Endothelial cell (in vitro differentiated cells): ENCODE measurements at regions not wholly inside any gene's neighbourhood (a gene's known extent, or its start where the extent isn't known, plus 50 kb on each side); places are given as distances from the start of the nearest gene placed in this dataset.
A peak's percentile ranks its signal among the peaks of the same experiment; 100 is the strongest.
"Not testable (repeated sequence)": the region's sequence is repeated elsewhere in the genome, so short reads cannot be mapped to it uniquely, and the experiment has no call there.

Experiments used
- DNase-seq: peaks from one replicate; pipeline ENCODE4 v3.0.0; 2021; ENCODE audit warnings: low spot score
- H3K27ac Mint-ChIP-seq: one replicate; pipeline ENCODE4 v1.8.0; 2021; ENCODE audit warnings: mixed read lengths, inconsistent platforms; ENCODE audit not compliant: unreplicated experiment
- H3K27me3 Mint-ChIP-seq: one replicate; pipeline ENCODE4 v1.8.0; 2021; ENCODE audit warnings: mild to moderate bottlenecking, moderate library complexity, mixed read lengths, inconsistent platforms; ENCODE audit not compliant: unreplicated experiment
- H3K36me3 Mint-ChIP-seq: one replicate; pipeline ENCODE4 v1.8.0; 2021; ENCODE audit warnings: mild to moderate bottlenecking, low read depth, mixed read lengths, inconsistent platforms; ENCODE audit not compliant: unreplicated experiment
- H3K4me1 Mint-ChIP-seq: one replicate; pipeline ENCODE4 v1.8.0; 2021; ENCODE audit warnings: mild to moderate bottlenecking, mixed read lengths, inconsistent platforms; ENCODE audit not compliant: unreplicated experiment
- H3K4me3 Mint-ChIP-seq: one replicate; pipeline ENCODE4 v1.8.0; 2021; ENCODE audit warnings: mild to moderate bottlenecking, mixed read lengths, inconsistent platforms; ENCODE audit not compliant: unreplicated experiment
- H3K9me3 Mint-ChIP-seq: one replicate; pipeline ENCODE4 v1.8.0; 2021; ENCODE audit warnings: mixed read lengths, inconsistent platforms; ENCODE audit not compliant: unreplicated experiment
- TF ChIP-seq, protein P1 (sequence below): fragments of 200-600 bp; sonication (generic); IDR thresholded peaks from one replicate; pipeline ENCODE4 v1.5.0; 2021; ENCODE audit warnings: antibody characterized with exemption; ENCODE audit not compliant: unreplicated experiment

DNA sequence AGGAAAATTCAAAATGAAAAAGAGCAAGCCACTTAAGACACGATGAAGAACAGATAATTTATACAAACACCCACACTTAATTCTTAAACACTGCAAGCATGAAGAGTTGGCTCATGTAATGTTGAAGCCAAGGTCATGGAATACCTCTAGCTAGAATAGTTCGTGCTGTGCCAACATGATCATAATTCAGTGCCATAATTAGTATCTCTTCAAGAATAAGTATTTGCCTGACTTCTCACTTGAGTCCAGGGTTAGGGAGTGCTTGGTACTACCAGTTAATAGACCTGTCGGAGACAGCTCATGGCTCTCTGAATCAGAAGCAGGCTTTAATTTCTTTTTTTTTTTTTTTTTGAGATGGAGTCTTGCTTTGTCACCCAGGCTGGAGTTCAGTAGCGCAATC lies 206.3 kb downstream of the UNC5CL start:
- no peak overlapping the region for H3K27ac Mint-ChIP-seq
- TF ChIP-seq, protein P1, sequence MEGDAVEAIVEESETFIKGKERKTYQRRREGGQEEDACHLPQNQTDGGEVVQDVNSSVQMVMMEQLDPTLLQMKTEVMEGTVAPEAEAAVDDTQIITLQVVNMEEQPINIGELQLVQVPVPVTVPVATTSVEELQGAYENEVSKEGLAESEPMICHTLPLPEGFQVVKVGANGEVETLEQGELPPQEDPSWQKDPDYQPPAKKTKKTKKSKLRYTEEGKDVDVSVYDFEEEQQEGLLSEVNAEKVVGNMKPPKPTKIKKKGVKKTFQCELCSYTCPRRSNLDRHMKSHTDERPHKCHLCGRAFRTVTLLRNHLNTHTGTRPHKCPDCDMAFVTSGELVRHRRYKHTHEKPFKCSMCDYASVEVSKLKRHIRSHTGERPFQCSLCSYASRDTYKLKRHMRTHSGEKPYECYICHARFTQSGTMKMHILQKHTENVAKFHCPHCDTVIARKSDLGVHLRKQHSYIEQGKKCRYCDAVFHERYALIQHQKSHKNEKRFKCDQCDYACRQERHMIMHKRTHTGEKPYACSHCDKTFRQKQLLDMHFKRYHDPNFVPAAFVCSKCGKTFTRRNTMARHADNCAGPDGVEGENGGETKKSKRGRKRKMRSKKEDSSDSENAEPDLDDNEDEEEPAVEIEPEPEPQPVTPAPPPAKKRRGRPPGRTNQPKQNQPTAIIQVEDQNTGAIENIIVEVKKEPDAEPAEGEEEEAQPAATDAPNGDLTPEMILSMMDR: no peak

DNA sequence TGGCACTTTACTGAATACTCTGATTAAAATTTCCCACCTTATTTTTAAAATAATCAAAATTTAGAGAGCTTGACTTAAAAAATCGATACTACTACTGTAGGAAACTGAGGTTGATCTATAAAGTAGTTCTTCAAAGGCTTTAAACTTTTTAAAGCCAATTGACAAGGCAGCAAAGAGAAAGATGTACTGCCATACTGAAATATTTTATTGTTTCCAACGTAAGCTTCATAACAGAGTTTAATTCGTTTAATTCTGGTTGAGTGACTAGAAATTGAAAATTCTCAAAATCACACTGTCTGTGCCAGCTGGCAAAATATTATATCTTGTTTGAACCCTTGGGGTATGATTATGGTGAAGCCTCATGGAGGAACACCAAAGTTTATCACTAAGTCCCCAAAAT lies 207.6 kb downstream of the UNC5CL start:
- Mint-ChIP-seq H3K36me3 (no peaks in the 10 kb centered on the region), H3K27me3 (no peaks in the 10 kb centered on the region), H3K9me3 (no peaks in the 10 kb centered on the region), H3K4me3 (no peak overlapping the region), H3K27ac (no peak overlapping the region), H3K4me1 (no peaks in the 10 kb centered on the region)
- no peak for DNase-seq
- TF ChIP-seq, protein P1: no peak

More for the DNA sequence above, 206.3 kb downstream of the UNC5CL start:
- DNase-seq: no peak
- Mint-ChIP-seq H3K27me3 (no peaks in the 10 kb centered on the region), H3K4me1 (no peaks in the 10 kb centered on the region), H3K36me3 (no peaks in the 10 kb centered on the region), H3K4me3 (no peak overlapping the region), H3K9me3 (no peaks in the 10 kb centered on the region)

DNA sequence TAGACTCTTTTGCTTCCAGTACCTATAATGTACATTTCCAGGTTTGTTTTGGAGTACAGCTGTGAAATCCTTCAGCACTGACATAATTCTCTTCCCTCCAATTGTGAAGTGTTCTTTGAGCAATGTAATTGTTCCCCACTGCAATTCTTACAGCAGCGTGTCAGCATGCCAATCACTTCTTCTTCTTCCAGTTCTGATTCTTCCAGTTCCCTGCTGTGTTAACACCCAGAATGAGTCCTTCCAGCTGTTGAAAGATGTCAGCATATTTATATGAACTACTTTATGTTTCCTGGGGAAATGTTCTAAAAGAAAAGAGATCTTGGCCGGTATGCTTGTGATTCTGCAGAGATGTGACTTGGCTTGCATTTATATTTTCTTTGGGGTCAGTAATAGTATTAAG lies 213.9 kb downstream of the UNC5CL start:
- no peak for DNase-seq
- Mint-ChIP-seq H3K27me3 (peaks cover 2% of the 10 kb centered on the region), H3K4me3 (no peak overlapping the region), H3K36me3 (no peaks in the 10 kb centered on the region), H3K9me3 (no peaks in the 10 kb centered on the region), H3K27ac (no peak overlapping the region), H3K4me1 (no peaks in the 10 kb centered on the region)
- TF ChIP-seq, protein P1: no peak

DNA sequence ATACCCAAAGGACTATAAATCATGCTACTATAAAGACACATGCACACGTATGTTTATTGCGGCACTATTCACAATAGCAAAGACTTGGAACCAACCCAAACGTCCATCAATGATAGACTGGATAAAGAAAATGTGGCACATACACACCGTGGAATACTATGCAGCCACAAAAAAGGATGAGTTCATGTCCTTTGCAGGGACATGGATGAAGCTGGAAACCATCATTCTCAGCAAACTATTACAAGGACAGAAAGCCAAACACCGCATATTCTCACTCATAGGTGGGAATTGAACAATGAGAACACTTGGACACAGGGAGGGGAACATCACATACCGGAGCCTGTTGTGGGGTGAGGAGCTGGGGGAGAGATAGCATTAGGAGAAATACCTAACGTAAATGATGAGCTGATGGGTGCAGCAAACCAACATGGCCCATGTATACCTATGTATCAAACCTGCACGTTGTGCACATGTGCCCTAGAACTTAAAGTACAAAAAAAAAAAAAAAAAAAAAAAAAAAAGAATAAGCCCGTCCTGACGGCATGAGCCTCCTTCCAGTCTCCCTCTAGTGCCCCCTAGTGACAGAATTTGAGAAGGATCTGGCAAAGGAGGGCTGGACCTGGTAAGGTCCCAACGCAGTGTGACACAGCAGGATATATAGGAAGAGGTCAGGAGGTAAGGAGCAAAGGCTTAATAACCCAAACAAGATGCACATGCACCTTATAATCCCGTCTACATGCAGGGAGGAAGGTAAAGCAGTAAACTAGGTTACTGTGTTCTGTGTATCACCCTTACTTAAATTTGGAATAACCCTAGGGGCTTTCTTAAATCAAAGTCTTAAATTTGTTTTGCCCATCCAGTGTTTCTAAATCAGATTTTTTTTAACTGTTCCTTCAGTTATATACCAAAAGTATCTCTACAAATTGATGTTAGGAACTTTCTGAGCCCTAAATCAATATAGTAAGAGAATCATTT lies 214.8 kb downstream of the UNC5CL start:
- peak; percentile 70 for DNase-seq
- H3K27ac Mint-ChIP-seq, H3K9me3 Mint-ChIP-seq, H3K36me3 Mint-ChIP-seq, H3K4me1 Mint-ChIP-seq, H3K4me3 Mint-ChIP-seq, H3K27me3 Mint-ChIP-seq: not testable (repeated sequence)
- TF ChIP-seq, protein P1: peak; percentile 64

DNA sequence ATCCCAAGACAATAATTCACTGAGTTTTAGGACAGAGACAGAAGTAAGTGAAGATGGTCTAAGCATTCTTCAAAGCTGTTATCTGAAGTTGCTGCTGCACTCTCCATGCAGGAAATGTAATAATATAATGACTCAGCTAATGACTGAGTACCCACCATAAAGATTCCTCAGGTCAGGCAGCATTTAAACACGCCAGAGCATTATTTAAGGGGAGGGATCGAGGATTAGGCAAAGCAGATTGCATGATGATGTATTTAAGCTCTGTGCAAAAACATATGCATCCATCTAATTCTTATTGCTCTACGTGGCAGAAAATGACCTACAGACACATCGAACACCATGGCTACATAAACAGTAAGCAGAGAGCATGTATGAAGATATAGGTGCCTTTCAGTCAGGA lies 216.4 kb downstream of the UNC5CL start:
- H3K9me3 Mint-ChIP-seq: no peaks in the 10 kb centered on the region
- H3K4me3 Mint-ChIP-seq: no peak overlapping the region
- peaks cover 4% of the 10 kb centered on the region for H3K27me3 Mint-ChIP-seq
- H3K36me3 Mint-ChIP-seq: no peaks in the 10 kb centered on the region
- H3K27ac Mint-ChIP-seq: no peak overlapping the region
- DNase-seq: no peak
- TF ChIP-seq, protein P1: no peak
- H3K4me1 Mint-ChIP-seq: no peaks in the 10 kb centered on the region
